ENCODE measurements at regions not wholly inside any gene's neighbourhood (a gene's known extent, or its start where the extent isn't known, plus 50 kb on each side); places are given as distances from the start of the nearest gene placed in this dataset.
"Not testable (repeated sequence)": the region's sequence is repeated elsewhere in the genome, so short reads cannot be mapped to it uniquely, and the experiment has no call there.

- DNase-seq (ENCODE audit: low read depth) = no peak
Observed at GRCh38 chr2:122755281-122755780, 999.9 kb downstream of the TSN start.

DNA sequence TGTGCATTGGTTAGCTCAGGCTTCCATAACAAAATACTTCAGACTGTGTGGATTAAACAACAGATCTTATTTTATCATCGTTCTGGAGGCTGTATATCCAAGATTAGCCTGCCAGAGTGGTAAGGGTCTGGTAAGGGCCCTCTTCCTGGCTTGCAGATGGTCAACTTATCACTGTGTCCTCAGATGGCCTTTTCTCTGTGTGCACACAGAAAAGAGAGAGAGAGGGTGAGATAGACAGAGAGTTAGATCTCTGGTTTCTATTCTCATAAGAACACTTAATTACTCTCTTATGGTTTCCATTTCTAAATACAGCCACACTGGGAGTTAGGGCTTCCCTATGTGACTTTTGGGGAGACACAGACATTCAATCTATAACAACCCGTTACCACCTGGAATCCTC lies 1003.5 kb downstream of the TSN start:
- DNase-seq (ENCODE audit: low read depth) = no peak

GRCh38 chr2:122764014-122764413 lies 1008.6 kb downstream of the TSN start:
- no peak for DNase-seq (ENCODE audit: low read depth)

GRCh38 chr2:122780251-122780650 lies 1024.8 kb downstream of the TSN start:
- DNase-seq (ENCODE audit: low read depth) = no peak

- no peak for DNase-seq (ENCODE audit: low read depth)
Observed at GRCh38 chr2:122794100-122794499, 1038.6 kb downstream of the TSN start.

DNA sequence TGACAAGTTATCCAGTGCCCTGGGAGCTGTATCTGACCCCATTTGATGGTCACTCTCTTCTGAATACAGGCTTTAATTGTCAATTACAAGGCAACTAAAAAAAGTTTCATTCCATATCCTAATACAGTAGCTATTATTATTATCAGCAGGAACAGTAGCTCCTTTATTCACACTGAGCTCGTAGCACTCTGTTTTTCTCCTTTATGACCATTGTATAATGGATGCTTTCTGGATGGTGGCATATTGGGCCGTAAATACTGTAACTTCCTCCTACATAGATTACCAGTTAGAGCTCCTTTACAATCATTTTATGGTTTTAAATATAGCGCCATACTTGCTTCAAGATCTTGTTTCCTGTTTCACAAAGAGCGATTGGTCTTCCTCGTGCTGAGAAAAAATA lies 1040.3 kb downstream of the TSN start:
- no peak for DNase-seq (ENCODE audit: low read depth)

- no peak for DNase-seq (ENCODE audit: low read depth)
Observed at GRCh38 chr2:122799391-122799790, 1043.9 kb downstream of the TSN start.

DNA sequence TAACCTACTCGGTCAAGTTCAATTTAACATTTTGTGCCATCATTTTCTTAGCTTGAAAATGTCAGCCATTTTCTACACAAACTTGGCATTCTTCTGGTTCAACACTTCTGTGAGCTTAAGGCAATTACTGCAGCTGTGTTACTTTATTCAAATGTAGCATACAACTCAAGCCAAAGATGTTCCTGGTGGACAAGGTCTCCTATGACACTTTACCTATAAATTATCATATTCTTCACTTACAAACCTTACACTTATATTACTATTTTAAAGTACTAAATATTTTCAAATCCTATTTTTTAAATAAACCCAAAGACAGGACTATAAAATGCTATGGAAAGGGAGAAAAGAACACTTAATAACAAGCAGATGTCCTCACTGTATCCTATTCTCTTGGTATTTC lies 1045.3 kb downstream of the TSN start:
- DNase-seq (ENCODE audit: low read depth) = no peak

DNA sequence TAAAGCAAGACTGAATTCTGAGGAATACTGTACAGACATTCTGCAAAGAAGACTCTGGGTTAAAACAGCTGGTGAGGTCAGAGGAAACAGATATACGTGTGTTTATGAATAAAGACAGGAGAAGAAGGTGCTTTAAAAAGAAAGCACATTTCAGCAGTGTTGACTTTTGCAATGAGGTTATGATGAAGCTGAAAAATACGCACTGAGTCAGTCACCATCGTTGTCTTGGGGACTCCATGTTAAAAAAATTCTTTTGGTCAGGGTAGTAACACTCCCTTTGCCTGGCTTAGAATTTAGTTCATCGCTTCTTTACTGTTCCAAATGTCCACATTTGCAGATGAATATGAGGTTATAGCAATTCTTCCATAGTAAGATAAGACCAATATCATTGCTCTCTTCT lies 1049.0 kb downstream of the TSN start:
- peak; percentile 0 for DNase-seq (ENCODE audit: low read depth)

DNA sequence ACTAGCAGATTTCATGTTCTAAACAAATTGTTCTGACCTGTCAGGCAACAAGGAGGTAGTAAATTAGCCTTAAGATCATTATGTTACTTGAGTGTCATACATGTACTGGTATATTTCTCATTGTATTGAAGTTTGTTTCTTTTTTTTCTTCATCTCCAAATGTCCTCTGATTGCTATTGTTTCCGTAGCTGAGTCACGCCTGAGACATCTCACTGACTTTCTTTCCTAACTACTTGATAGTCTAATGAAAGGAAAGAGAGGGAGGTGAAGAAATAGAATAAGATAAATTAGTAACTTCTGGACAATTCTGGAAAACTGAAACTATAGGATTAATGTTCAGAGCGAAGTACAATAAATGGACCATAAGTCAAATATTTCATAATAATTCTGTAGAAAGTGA lies 1049.9 kb downstream of the TSN start:
- DNase-seq (ENCODE audit: low read depth) = no peak

GRCh38 chr2:122808286-122808969 lies 1053.0 kb downstream of the TSN start:
- no peak for DNase-seq (ENCODE audit: low read depth)

- DNase-seq (ENCODE audit: low read depth) = not testable (repeated sequence)
Observed at GRCh38 chr2:122812214-122812613, 1056.8 kb downstream of the TSN start.

- no peak for DNase-seq (ENCODE audit: low read depth)
Observed at GRCh38 chr2:122815120-122815519, 1059.7 kb downstream of the TSN start.

DNA sequence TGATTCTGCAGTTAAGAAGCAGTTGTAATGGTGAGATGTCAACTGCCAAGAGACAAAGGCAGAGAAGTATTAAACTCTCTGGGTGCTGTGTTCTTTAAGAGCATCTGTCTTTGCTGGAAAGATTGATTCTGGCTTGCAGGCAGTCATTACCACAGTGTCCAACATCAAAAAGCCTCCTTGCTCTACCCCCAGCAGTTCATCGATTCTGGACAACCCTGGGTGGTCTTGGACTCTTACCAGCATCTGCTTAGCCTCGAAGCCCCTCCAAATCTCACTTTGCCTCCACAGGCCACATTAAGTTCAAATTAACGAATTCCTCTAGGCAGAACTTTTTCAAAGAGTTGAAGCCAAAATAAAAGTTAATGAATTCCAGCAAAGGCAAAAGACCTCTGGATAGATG lies 1061.4 kb downstream of the TSN start:
- no peak for DNase-seq (ENCODE audit: low read depth)

DNA sequence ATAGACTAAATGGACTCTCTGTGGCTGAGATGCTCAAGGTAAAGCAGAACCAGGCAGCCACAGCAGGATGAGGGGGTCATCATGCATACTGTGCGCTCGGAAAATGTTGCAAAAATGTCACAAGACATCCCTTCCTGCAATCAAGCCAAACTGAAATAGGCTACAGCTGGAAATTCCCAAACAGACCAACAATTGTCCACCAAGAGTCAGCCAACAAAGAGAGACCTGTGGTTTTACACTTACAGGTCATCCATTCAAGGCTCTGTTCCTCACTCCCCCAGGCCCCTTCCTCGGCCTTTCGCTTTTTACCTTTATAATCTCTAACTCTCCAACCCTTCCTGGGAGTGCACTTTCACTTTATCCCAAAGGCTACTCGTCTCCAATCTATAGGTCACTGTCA lies 1066.9 kb downstream of the TSN start:
- no peak for DNase-seq (ENCODE audit: low read depth)

GRCh38 chr2:122830157-122830556 lies 1074.7 kb downstream of the TSN start:
- DNase-seq (ENCODE audit: low read depth) = no peak

- DNase-seq (ENCODE audit: low read depth) = no peak
Observed at GRCh38 chr2:122831649-122832048, 1076.2 kb downstream of the TSN start.

DNA sequence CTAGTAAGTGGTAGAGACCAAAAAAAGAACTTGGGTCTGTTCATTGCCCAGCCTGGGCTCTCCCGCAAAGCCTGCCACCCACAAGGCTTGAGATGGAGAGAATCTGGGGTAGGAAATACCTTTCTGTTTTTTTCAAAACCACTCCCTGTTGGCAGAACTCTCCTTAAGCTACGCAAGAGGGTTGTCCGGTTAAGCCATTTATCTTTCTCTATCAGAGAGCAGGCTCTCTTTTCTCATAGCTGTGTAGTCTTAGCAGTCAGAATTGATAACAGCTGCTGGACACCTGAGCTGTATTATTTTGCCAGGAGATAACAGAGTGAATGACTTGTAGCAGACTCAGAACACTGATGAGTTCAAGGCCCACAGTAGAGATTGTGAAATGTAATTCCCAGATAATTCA lies 1088.1 kb downstream of the TSN start:
- no peak for DNase-seq (ENCODE audit: low read depth)

DNA sequence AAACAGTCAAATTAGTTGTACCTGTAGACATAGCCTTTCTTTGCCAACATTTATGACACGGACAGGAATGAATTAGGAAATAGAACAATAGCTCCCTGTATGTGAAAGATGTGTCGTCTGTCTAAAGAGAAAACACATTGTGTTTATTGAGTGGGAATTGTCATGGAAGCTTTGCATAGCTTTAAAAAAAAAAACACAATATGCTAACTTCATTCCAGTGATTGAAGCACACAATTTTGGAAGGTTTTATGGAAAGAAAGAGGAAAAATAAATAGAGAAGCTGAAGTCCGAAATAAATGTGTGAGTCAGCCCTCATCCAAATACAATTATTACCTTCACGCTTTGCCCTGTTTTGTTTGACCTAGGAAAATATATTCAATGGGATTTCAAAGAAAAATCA lies 1095.7 kb downstream of the TSN start:
- no peak for DNase-seq (ENCODE audit: low read depth)

- no peak for DNase-seq (ENCODE audit: low read depth)
Observed at GRCh38 chr2:122851972-122852531, 1096.6 kb downstream of the TSN start.

GRCh38 chr2:122856696-122857095 lies 1101.2 kb downstream of the TSN start:
- no peak for DNase-seq (ENCODE audit: low read depth)

DNA sequence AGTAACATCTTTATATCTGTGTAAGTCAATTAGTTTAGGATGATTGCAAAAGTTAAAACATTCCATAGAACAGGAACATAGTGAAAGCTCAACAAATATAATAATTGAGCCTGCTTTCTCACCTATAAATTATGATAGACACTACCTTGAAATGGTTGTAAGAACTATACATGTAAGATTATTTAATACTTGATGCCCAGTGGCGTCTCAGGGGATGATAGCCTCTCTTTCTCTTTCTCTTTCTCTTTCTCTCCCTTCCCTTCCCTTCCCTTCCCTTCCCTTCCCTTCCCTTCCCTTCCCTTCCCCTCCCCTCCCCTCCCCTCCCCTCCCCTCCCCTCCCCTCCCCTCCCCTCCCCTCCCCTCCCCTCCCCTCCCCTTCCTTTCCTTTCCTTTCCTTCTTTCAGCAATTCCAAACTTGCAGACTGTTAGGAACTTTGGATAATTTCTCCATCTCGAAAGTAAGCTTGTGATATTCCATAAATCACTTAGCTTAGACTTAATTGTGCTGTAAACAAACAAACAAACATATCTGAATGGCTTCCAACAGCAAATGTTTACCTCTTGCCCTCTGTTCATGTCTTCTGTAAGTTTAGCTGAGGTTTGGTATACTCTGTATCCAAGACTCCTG lies 1102.7 kb downstream of the TSN start:
- DNase-seq (ENCODE audit: low read depth) = no peak

- no peak for DNase-seq (ENCODE audit: low read depth)
Observed at GRCh38 chr2:122858813-122859212, 1103.4 kb downstream of the TSN start.

Data from LHCN-M2 (cell line).